Epithelial cell of proximal tubule (primary cell): ENCODE measurements at regions not wholly inside any gene's neighbourhood (a gene's known extent, or its start where the extent isn't known, plus 50 kb on each side); places are given as distances from the start of the nearest gene placed in this dataset.
"Not testable (repeated sequence)": the region's sequence is repeated elsewhere in the genome, so short reads cannot be mapped to it uniquely, and the experiment has no call there.

ENCODE experiments used
- DNase-seq: peaks from one replicate; pipeline ENCODE4 v3.0.0-alpha.2; 2011; ENCODE audit warnings: low read depth
- H3K4me3 ChIP-seq: 2 replicates; pipeline ENCODE4 v1.5.1; 2011; ENCODE audit warnings: low read depth, mild to moderate bottlenecking, low read length
- TF ChIP-seq, protein P1 (sequence below): conservative IDR thresholded peaks from 2 replicates; pipeline ENCODE4 v1.5.1; 2012; ENCODE audit warnings: low read depth, mild to moderate bottlenecking, low read length

DNA sequence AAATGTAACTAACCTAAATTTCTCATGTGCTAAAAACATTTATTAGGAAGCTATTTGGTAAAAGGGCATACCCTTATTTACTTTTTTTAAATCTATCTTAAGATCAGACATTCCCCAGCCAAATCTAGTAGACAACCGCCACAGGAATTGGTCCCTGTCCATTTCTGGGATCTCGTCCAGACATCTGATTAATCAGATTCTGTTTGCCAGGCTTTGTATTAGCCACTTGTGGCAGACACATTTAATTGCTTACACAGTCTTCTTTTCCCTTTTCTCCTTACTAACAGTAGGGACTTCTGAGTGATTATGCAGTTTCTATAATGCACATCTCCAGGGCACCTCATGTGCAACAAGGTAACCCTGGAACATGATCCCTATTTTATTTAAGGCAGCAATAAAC lies 449.0 kb upstream of the RGS18 start:
- H3K4me3 ChIP-seq: no peak overlapping the region
- no peak for DNase-seq
- TF ChIP-seq, protein P1, sequence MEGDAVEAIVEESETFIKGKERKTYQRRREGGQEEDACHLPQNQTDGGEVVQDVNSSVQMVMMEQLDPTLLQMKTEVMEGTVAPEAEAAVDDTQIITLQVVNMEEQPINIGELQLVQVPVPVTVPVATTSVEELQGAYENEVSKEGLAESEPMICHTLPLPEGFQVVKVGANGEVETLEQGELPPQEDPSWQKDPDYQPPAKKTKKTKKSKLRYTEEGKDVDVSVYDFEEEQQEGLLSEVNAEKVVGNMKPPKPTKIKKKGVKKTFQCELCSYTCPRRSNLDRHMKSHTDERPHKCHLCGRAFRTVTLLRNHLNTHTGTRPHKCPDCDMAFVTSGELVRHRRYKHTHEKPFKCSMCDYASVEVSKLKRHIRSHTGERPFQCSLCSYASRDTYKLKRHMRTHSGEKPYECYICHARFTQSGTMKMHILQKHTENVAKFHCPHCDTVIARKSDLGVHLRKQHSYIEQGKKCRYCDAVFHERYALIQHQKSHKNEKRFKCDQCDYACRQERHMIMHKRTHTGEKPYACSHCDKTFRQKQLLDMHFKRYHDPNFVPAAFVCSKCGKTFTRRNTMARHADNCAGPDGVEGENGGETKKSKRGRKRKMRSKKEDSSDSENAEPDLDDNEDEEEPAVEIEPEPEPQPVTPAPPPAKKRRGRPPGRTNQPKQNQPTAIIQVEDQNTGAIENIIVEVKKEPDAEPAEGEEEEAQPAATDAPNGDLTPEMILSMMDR: no peak

DNA sequence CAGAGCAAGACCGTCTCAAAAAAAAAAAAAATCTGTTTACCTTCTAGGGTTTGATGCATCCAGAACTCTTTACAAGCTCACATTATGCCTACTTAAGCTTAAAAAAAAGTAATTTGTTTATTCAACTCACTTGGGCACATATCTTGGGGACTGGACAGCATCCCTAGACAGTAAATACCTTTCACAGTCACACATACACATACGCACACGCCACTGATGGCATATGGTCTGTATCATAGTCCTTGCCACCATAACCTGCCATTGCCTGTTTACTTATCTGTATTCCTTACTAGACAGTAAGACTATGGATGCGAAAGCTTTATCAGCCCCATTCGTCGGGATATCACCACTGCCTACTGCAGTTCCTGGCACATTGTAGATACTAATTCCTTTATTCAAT lies 446.3 kb upstream of the RGS18 start:
- no peak for DNase-seq
- no peak overlapping the region for H3K4me3 ChIP-seq
- TF ChIP-seq, protein P1: no peak

DNA sequence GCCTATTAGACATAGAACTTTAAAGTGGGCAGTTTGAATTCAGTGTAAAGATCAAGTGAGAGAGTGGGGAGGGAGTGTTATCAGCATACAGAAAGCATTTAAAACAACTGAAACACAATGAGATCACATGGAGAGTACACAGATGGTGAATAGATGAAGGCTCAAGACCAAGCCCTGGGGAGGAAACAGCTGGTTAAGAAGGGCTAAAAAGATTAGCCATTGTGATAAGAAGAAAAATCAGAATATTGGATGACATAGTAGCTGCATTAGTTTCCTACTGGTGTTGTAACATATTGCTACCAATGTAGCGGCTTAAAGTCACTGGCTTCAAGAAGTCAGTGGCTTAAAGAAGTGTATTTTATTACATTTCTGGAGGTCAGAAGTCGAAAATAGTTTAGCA lies 443.4 kb upstream of the RGS18 start:
- TF ChIP-seq, protein P1: no peak
- no peak for DNase-seq
- no peak overlapping the region for H3K4me3 ChIP-seq

DNA sequence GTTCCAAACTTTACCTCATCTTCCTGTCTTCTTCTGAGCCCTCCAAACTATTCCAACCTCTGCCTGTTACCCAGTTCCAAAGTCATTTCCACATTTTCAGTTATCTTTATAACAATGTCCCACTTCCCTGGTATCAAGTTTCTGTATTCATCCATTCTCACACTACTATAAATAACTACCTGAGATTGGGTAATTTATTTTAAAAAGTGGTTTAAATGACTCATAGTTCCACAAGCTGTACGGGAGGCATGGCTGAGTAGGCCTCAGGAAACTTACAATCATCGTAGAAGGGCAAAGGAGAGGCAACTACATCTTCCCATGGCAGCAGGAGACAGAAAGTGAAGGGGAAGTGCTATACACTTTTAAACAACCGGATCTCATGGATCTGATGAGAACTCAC lies 428.5 kb upstream of the RGS18 start:
- no peak overlapping the region for H3K4me3 ChIP-seq
- TF ChIP-seq, protein P1: no peak
- no peak for DNase-seq

DNA sequence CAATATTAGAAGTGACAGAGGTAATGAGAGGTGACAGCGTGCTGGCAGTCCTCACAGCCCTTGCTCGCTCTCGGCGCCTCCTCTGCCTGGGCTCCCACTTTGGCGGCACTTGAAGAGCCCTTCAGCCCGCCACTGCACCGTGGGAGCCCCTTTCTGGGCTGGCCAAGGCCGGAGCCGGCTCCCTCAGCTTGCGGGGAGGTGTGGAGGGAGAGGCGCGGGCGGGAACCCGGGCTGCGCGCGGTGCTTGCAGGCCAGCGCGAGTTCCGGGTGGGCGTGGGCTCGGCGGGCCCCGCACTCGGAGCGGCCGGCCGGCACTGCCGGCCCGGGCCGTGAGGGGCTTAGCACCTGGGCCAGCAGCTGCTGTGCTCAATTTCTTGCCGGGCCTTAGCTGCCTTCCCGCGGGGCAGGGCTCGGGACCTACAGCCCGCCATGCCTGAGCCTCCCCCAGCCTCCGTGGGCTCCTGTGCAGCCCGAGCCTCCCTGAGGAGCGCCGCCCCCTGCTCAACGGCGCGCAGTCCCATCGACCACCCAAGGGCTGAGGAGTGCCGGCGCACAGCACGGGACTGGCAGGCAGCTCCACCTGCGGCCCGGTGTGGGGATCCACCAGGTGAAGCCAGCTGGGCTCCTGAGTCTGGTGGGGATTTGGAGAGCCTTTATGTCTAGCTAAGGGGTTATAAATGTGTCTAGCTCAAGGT lies 426.5 kb upstream of the RGS18 start:
- DNase-seq, H3K4me3 ChIP-seq: not testable (repeated sequence)

DNA sequence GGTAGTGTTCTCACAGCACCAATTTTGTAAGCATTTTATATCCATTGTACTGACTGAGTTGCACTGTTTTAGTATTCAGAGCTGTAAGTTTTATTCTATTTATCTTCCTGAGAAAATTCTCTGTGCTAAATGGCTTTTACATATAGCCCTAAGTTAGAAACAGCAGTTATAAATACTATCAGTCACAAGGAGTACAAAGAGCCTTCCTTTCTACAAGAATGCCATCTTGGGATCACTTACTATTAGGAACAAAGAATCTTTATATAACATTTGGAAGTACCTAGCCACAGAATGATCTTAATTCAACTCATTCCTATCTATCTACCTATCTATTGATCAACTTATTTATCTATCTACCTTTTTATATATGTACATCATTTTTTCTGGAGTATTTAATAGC lies 423.9 kb upstream of the RGS18 start:
- H3K4me3 ChIP-seq: no peak overlapping the region
- TF ChIP-seq, protein P1: no peak
- no peak for DNase-seq

DNA sequence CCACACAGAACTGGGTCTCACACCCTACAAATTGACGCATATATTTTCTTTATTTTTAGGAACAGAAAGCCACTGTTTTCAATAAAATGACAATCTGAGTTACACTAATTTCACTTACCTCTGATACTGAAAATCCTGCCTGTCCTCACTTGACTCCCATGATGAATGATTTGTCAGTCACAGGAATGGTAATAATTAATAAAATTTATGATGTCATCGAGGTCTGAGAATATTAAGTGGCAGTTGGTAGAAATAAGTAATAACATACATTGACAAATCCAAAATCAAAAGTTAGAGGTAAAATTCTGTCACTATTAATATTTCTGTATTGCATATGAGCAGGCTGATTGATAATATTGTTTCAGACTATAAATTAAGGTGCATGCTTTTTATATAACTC lies 418.7 kb upstream of the RGS18 start:
- TF ChIP-seq, protein P1: no peak
- DNase-seq: no peak
- H3K4me3 ChIP-seq: no peak overlapping the region
